NCI-H2029 treated with DMSO at 0.1 percent for 48 hours (cell line): ENCODE measurements at regions not wholly inside any gene's neighbourhood (a gene's known extent, or its start where the extent isn't known, plus 50 kb on each side); places are given as distances from the start of the nearest gene placed in this dataset.
A peak's percentile ranks its signal among the peaks of the same experiment; 100 is the strongest.
"Not testable (repeated sequence)": the region's sequence is repeated elsewhere in the genome, so short reads cannot be mapped to it uniquely, and the experiment has no call there.

Source experiments
- DNase-seq: peaks from one replicate; lab custom pipeline; 2025; lab: John Stamatoyannopoulos, UW

- no peak for DNase-seq
Measured at GRCh38 chr4:24202579-24202978, 312.7 kb upstream of the PPARGC1A start.

- DNase-seq, result no peak
Measured at GRCh38 chr4:24197955-24198354, 308.1 kb upstream of the PPARGC1A start.

DNA sequence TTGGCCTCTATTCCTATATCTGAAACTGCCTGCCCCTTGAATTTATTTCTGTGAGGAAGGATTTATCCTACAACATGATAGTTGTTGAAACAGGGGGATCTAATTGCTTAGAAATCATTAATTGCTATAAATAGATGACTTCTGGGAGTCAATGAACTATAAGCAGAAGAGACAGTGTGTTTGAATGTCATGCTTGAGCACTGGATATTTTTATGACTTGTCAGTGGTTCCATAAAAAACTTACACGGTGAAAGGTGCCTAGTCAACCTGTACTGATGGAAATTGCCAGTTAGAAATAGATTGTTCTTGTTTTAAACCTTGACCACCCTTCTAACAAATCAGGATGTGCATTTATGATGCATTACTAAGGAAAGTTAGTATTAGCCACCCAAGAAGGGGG, 306.9 kb upstream of the PPARGC1A start:
- DNase-seq, result no peak

DNA sequence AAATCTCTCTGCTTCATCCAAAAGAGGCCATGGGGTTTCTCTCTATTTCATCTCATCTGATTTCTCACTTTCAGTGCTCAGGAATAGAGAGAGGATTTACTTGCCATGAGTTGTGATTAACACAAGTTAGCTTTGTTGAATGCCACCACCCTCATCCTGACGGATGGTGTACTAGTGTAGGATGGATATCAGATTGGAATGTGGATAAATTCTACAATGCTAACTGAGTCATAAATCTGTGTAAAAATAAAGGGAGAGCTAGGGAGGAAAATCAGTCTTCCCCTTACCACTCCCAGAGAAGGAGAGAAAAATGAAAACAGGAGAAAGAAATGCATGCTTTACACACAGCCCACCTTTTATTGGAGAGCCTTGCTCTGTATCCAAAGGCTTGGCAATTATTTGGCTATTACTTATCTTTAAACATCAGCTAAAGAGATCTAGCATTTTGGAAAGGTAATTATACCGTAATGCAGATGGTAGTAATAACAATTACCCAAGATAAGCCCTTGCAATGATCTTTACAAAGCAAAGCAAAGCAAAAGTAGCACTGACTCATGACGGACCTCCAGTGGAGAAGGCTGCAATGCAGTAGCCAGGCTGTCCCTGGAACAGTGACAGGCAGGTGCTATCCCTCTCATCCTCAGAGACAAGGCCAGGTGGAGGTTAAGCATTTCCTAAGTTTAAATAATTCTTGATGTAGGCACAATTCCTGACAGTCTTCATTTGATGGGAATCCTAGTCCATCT, 306.3 kb upstream of the PPARGC1A start:
- DNase-seq, result no peak

- DNase-seq, result no peak
Measured at GRCh38 chr4:24192018-24192641, 302.3 kb upstream of the PPARGC1A start.

GRCh38 chr4:24190761-24191695, 301.2 kb upstream of the PPARGC1A start:
- no peak for DNase-seq

GRCh38 chr4:24188459-24188858, 298.6 kb upstream of the PPARGC1A start:
- no peak for DNase-seq

- no peak for DNase-seq
Measured at GRCh38 chr4:24186466-24186865, 296.6 kb upstream of the PPARGC1A start.

DNA sequence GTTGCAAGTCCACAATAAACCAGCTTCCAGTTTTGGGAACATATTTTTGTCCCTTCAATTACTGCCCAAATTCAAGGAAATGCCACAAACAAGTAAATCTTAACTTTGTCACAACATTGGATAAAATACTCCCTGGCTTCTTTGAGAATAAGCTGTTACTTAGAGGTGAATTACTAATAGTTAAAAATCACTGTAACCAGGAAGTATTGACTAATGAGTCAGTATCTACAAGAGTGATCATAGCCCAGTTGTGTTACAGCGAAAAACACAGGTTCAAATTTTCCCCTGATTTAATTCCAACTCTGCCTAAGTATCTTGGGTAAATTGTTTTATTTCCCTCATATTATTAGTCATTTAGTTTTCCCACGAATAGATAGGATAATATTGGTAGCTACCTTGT, 291.2 kb upstream of the PPARGC1A start:
- DNase-seq, result no peak

GRCh38 chr4:24180586-24180985, 290.7 kb upstream of the PPARGC1A start:
- DNase-seq, result no peak

DNA sequence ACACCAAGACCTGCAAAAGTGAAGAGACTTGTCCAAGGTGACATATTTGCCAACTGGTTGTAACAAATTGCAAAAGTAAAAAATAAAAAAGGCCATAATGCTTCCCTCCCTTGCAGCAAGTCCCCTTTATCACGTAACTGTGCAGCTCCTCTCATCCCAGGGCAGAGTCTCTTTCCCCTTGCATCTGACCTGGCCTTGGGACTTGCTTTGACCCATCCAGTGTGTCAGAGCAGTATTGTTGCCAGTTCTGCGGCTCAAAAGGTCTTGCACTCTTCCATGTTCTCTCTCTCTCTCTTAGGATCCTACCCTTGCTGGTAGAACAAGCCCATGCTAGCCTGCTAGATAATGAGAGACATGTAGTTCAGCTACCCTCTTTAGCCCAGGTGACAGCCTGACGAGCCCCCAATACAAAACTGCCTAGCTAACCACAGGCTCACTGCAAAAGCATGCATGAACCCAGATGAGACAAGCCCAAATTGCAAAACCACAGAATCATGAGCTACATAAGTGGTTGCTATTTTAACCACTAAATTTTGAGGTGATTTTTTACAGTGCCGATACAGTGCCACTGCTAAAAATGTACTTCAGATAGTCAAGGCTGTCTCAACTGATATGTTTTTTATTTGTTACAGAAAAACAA, 289.5 kb upstream of the PPARGC1A start:
- no peak for DNase-seq

DNA sequence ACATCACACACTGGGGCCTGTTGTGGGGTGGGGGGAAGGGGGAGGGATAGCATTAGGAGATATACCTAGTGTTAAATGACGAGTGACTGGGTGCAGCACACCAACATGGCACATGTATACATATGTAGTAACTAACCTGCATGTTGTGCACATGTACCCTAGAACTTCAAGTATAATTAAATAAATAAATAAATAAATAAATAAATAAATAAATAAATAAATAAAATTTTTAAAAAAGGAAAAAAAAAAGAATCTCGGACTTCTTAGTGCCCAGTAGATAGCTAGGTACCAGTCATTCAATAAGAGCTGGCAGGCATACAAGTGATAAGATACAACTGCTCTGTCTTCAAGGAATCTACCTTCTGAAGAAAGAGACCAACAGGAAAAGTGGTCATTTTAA, 287.6 kb upstream of the PPARGC1A start:
- DNase-seq, result not testable (repeated sequence)

GRCh38 chr4:24175707-24176106, 285.9 kb upstream of the PPARGC1A start:
- no peak for DNase-seq

DNA sequence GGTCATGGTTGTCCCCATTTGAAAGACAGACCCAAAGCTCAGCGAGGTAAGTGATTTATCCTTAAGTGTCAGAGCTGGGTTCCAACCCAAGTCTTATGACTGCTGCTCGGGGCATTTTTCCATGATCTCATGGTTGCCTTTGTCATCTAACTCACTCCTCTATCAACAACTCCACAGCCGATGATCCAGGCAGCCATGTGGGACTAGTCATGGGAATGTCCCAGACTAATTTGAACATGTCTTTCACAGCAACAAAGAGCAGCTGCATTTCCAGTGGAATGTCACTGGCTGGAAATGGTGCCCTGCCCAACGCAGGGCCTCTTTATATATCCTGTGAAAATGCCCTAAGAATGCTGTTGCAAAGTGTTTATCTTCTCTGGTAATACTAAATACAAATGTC, 284.8 kb upstream of the PPARGC1A start:
- DNase-seq, result no peak

DNA sequence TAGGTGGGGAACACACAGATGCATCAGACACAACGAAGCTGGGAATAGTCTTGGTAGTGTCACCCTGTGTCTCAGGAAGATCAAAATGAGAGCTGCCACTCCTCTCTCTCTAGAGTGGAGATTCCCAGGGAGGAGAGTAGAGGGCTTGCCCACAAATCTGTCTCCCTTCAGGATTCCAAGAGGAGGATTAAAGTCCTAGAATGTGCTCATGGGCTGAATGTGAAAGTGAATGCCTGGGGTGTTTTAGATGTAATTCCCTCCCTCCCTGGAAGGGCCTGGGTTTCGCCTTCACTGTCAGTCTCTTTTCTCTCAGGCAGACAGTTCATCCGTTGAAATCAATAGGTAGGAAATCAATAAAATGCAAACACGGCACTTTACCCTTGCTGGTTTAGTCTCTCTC, 282.6 kb upstream of the PPARGC1A start:
- no peak for DNase-seq

DNA sequence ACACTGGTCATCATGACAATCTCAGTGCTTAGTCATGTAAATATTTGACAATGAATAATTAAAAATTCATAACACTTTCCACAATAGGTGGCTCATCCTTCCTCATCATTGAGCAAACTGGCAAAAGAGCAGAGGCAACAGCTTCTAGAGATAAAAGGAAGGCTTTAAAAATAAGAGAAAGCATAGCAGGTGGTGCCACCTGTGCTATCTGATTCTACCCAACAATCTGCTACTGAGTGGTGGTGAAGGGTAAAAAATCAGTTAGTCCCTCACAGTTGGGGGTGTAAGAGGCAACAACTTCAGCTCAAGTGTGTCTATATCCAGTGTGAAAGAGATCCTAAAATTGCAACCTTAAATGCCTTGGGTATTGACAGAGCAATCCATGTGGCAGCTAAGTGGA, 280.1 kb upstream of the PPARGC1A start:
- DNase-seq, result peak; percentile 49

GRCh38 chr4:24168658-24169057, 278.8 kb upstream of the PPARGC1A start:
- no peak for DNase-seq

- DNase-seq, result no peak
Measured at GRCh38 chr4:24166501-24166900, 276.7 kb upstream of the PPARGC1A start.

GRCh38 chr4:24164797-24165196, 274.9 kb upstream of the PPARGC1A start:
- DNase-seq, result no peak

DNA sequence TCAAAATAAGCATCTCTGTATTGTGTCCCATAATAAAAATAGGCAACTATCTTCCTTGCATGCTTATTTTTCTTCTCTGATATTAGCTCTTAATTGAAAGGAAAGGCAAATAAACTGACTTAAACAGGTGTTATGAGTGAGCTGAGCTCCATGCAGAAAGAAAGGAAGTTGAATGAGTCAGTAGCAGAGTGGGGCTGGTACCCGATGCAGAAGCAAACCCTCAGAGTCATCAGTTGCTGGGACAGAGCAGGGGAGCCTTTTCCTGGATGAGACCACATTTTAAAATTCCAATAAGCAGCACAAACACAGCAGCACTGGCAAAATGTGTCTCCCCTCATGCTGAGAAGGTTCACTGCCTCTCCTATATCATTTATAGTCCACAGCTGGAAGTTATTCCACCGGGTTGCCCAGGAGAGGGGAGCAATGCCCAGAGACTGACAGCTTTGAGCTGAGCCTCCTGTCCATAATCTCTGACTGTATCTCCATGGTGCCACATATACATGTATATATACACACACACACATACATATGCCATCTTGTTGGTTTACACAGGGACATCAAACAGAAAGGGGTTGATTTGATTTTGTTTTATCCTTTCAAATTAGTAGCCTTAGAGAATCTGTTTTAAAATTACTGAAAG, 274.3 kb upstream of the PPARGC1A start:
- no peak for DNase-seq

DNA sequence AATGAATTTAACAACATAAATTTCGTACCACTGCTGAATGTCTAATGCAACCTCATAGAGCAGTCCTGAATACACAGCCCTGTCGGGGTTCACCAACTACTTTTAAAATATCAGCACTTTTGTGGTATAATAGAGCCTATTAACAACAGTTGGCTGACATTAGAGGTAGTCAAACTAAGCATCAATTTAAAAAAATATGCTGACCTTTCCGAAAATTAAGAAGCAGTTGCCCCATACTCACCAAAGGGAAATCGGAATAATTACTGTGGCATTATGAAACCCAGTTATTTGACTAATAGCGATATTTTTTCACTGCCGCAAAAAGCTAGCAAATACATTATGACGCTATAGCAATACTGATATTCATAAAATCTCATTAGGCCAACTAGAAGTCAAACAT, 273.5 kb upstream of the PPARGC1A start:
- no peak for DNase-seq

DNA sequence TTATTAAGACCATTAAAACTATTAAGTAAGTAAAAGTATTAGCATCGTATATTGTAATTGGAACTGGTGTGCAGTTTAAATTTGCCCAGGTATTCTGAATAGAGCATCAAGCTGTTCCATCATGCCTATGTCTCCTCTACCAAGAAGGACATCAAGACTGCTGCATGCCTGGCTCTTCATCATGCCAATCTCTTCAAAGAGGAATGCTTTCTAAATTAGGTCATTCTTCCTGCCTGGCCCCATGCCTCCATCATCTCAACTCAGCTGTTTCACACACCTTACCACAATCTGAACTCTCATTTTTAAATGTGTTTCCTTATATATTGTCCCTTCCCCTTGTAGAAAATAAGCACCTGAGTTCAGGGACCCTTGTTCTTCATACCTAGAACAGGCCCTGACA, 270.5 kb upstream of the PPARGC1A start:
- no peak for DNase-seq
